Thyroid gland (tissue), 4 donors: ENCODE measurements at regions not wholly inside any gene's neighbourhood (a gene's known extent, or its start where the extent isn't known, plus 50 kb on each side); places are given as distances from the start of the nearest gene placed in this dataset.

ENCODE experiments used
- CTCF ChIP-seq, 6 experiments: fragments of 200-600 bp in 3 of 6; fragments of 450-650 bp in 3 of 6; sonication (generic) in 3 of 6; IDR thresholded peaks; one replicate each; pipeline ENCODE4 v1.5.1; 2016 to 2019; ENCODE audit warnings: antibody characterized with exemption in 6 of 6, mild to moderate bottlenecking in 2 of 6, inconsistent platforms in 1 of 6, moderate library complexity in 1 of 6
- POLR2A ChIP-seq, 2 donors: fragments of 450-650 bp; IDR thresholded peaks; one replicate each; pipeline ENCODE4 v1.6.1; 2017; ENCODE audit warnings: antibody characterized with exemption in 2 of 2, mild to moderate bottlenecking in 2 of 2, moderate library complexity in 1 of 2

DNA sequence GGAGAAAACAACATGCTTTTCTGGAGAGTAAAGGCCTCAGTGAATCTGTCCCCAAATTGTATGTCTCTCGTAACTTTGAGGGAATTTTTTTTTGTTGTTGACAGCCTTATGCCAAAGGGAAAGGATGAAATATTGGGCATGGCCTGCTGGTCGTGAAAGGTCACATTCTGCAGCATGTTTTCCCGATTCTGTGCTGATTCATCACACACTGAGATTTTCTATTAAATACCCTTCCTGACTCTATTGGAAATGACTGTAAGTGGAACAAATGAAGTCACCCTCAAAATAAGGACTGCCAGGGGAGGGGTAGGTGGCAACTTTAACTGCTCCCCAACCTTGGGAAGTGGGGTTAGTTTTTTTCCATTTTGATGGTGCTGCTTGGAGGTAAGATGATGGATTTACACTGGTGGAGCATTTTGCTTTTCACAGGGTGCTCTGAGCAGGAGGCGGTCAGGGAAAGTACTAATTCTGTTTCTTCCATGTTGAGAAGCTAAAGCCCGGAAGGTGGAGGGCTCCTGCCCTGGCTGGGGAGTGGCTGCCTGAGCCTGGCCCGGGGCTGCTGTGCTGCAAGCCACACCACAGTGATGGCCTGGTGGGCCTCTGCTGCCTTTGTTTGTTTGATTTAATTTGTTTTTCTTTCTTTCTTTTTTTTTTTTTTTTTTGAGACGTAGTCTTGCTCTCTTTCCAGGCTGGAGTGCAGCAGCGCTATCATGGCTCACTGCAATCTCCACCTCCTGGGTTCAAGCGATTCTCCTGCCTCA is 116.8 kb upstream of the SPATA13 start:
- TF ChIP-seq CTCF (IDR thresholded peaks at IDR 0.05): no peak
- TF ChIP-seq POLR2A (IDR thresholded peaks at IDR 0.05): no peak
